Naive B cell (primary cell): ENCODE measurements at regions not wholly inside any gene's neighbourhood (a gene's known extent, or its start where the extent isn't known, plus 50 kb on each side); places are given as distances from the start of the nearest gene placed in this dataset.

Experiments
- ATAC-seq, 2 donors: fragments of 150-1000 bp; cut with Tn5 transposase; 2 replicates each; pipeline ENCODE4 v1.10.0; 2021; ENCODE audit warnings: low read depth in 2 of 2, mild to moderate bottlenecking in 2 of 2, moderate library complexity in 2 of 2
- DNase-seq: peaks from one replicate; pipeline ENCODE4 v3.0.0; 2022
- H3K27ac Mint-ChIP-seq, 6 donors: one replicate each; pipeline ENCODE4 v1.8.0; 2020 to 2022; ENCODE audit warnings: mild to moderate bottlenecking in 6 of 6, mixed read lengths in 6 of 6, moderate library complexity in 5 of 6, inconsistent platforms in 2 of 6
- H3K27me3 Mint-ChIP-seq, 3 donors: one replicate each; pipeline ENCODE4 v1.8.0; 2021 to 2022; ENCODE audit warnings: mixed read lengths in 3 of 3, mild to moderate bottlenecking in 1 of 3
- H3K36me3 Mint-ChIP-seq, 2 donors: one replicate each; pipeline ENCODE4 v1.8.0; 2020 to 2022; ENCODE audit warnings: mixed read lengths in 2 of 2, inconsistent platforms in 1 of 2, mild to moderate bottlenecking in 1 of 2
- H3K4me1 Mint-ChIP-seq, 3 donors: one replicate each; pipeline ENCODE4 v1.8.0; 2020 to 2022; ENCODE audit warnings: mixed read lengths in 3 of 3, inconsistent platforms in 1 of 3, mild to moderate bottlenecking in 1 of 3, moderate library complexity in 1 of 3
- H3K4me3 Mint-ChIP-seq, 8 donors: one replicate each; pipeline ENCODE4 v1.8.0; 2020 to 2022; ENCODE audit warnings: mild to moderate bottlenecking in 8 of 8, mixed read lengths in 8 of 8, moderate library complexity in 8 of 8, inconsistent platforms in 2 of 8
- H3K9me3 Mint-ChIP-seq, 7 donors: one replicate each; pipeline ENCODE4 v1.8.0; 2020 to 2022; ENCODE audit warnings: mixed read lengths in 7 of 7, mild to moderate bottlenecking in 5 of 7, inconsistent platforms in 2 of 7, moderate library complexity in 1 of 7

DNA sequence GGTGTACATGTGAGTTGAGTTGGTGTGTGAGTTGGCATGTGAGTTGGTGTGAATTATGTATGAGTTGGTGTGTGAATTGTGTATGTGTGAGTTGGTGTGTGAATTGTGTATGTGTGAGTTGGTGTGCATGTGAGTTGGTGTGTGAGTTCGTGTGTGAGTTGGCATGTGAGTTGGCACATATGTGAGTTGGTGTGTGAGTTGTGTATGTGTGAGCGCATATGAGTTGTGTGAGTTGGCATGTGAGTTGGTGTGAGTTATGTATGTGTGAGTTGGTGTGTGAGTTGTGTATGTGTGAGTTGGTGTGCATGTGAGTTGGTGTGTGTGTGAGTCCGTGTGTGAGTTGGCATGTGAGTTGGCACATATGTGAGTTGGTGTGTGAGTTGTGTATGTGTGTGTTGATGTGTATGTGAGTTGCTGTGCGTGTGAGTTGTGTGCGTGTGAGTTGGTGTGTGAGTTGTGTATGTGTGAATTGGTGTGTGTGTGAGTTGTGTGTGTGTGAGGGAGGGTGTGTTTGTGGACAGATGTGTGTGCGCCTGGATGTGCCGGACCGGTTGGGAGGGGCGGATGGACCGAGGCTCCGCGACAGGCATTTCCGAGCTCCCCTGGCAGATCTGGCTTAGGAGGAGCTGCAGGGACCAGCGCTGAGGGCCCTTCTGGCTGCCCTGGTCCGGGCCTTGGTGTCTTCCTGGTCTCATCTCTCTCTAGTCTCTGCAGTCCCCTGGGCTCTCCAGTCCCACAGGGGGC lies 162.5 kb upstream of the IER5L start:
- Mint-ChIP-seq H3K36me3 (no peaks in the 10 kb centered on the region), H3K27ac (no peak overlapping the region), H3K4me3 (no peak overlapping the region), H3K27me3 (peaks cover 7 to 28% (median 18%) of the 10 kb centered on the region in 3 donors), H3K4me1 (peaks cover 3 to 17% (median 13%) of the 10 kb centered on the region in 3 donors), H3K9me3 (peaks cover 0 to 4% (median 0%) of the 10 kb centered on the region in 7 donors)
- DNase-seq (no peak), ATAC-seq (no peak)

DNA sequence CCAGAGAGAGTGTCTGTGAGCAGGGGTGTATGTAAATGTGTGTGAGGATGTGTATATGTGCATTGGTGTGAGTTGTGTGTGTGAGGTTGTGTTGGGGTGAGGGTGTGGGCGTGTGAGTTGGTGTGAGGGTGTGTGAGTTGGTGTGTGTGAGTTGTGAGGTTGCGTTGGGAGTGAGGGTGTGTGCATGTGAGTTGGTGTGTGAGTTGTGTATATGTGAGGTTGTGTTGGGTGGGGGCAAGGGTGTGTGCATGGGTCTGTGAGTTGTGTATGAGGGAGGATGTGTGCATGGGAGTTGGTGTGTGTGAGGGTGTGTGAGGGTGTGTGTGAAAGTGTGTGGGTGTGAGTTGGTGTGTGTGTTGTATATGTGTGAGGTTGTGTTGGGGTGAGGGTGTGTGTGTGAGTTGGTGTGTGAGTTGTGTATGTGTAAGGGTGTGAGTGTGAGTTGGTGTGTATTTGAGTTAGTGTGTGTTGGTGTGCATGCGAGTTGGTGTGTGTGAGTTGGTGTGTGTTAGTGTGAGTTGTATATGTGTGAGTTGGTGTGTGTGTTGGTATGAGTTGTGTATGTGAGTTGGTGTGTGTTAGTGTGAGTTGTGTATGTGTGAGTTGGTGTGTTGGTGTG lies 161.6 kb upstream of the IER5L start:
- Mint-ChIP-seq H3K4me3 (no peak overlapping the region), H3K9me3 (peaks cover 0 to 4% (median 0%) of the 10 kb centered on the region in 7 donors), H3K27me3 (peaks cover 11 to 37% (median 21%) of the 10 kb centered on the region in 3 donors), H3K27ac (no peak overlapping the region), H3K36me3 (no peaks in the 10 kb centered on the region), H3K4me1 (peaks cover 6 to 24% (median 13%) of the 10 kb centered on the region in 3 donors)
- no peak for DNase-seq
- ATAC-seq, result no peak

- H3K27ac Mint-ChIP-seq, result no peak overlapping the region
- peak overlapping the region in 1 of 8 donors; percentile 15 for H3K4me3 Mint-ChIP-seq
- ATAC-seq (no peak), DNase-seq (no peak)
- peaks cover 18 to 45% (median 24%) of the 10 kb centered on the region in 3 donors for H3K27me3 Mint-ChIP-seq
- peaks cover 0 to 4% (median 0%) of the 10 kb centered on the region in 7 donors for H3K9me3 Mint-ChIP-seq
- peaks cover 10 to 27% (median 18%) of the 10 kb centered on the region in 3 donors for H3K4me1 Mint-ChIP-seq
- peaks cover 0 to 3% of the 10 kb centered on the region in 2 donors for H3K36me3 Mint-ChIP-seq
These were observed 160.8 kb upstream of the IER5L start for GRCh38 chr9:129338724-129339430.

- DNase-seq, result no peak
- Mint-ChIP-seq H3K9me3 (peaks cover 0 to 2% (median 0%) of the 10 kb centered on the region in 7 donors), H3K27ac (peak overlapping the region in 1 of 6 donors; percentile 61), H3K4me1 (peaks cover 9 to 32% (median 22%) of the 10 kb centered on the region in 3 donors), H3K4me3 (peak overlapping the region; percentile 26 to 93 (median 74)), H3K36me3 (peaks cover 0 to 8% of the 10 kb centered on the region in 2 donors), H3K27me3 (peaks cover 24 to 50% (median 27%) of the 10 kb centered on the region in 3 donors)
- ATAC-seq, result no peak
These were observed 159.5 kb upstream of the IER5L start for GRCh38 chr9:129337336-129338140.

DNA sequence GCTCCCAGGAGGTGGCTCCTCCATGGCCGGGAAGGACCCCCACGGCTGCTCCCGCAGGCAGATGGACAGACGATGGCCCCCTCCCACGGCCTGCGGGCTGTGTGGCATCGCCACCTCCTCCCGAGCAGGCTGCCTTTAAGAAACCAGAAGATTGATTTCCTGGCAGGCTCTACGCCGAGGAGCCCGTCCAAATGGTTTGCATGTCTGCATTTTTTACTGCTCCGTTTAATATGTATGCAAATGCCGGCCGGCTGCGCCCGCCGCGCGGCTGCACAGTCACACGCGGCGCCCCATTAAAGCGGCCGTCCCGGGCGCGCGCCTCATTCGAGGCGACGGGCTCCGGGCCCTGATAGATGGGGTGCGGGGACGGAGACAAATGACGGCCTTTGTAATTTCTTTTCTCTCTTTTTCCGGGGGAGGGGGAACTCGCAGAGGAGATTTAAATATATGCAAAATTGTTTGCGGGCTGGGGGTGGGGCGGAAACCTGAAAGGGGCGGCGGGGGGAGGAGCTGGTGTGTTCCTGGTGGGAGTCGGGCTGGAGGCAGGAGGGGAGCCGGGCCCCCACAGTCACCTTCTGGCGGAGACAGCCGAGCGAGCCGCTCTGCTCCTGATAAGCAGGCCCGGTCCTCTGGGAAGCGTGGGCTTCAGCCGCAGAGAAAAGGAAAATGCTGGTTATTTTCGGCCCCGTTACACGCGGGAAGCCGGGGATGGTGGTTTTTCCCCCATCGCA lies 158.7 kb upstream of the IER5L start:
- ATAC-seq (peak; percentile 79 to 86), DNase-seq (peak; percentile 49)
- Mint-ChIP-seq H3K36me3 (peaks cover 0 to 8% of the 10 kb centered on the region in 2 donors), H3K4me1 (peaks cover 9 to 32% (median 22%) of the 10 kb centered on the region in 3 donors), H3K27me3 (peaks cover 24 to 56% (median 27%) of the 10 kb centered on the region in 3 donors), H3K4me3 (peak overlapping the region; percentile 50 to 93 (median 82)), H3K27ac (peak overlapping the region in 3 of 6 donors; percentile 29 to 47 (median 42)), H3K9me3 (peaks cover 0 to 2% (median 0%) of the 10 kb centered on the region in 7 donors)

- Mint-ChIP-seq H3K27ac (peak overlapping the region in 1 of 6 donors; percentile 47), H3K9me3 (peaks cover under 1 to 6% (median 3%) of the 10 kb centered on the region in 7 donors), H3K4me3 (peak overlapping the region; percentile 50 to 93 (median 82)), H3K36me3 (peaks cover 5 to 10% of the 10 kb centered on the region in 2 donors), H3K27me3 (peaks cover 24 to 61% (median 31%) of the 10 kb centered on the region in 3 donors), H3K4me1 (peaks cover 9 to 32% (median 22%) of the 10 kb centered on the region in 3 donors)
- ATAC-seq, result peak; percentile 2 to 4
- DNase-seq, result no peak
These were observed 158.1 kb upstream of the IER5L start for GRCh38 chr9:129336130-129336528.

DNA sequence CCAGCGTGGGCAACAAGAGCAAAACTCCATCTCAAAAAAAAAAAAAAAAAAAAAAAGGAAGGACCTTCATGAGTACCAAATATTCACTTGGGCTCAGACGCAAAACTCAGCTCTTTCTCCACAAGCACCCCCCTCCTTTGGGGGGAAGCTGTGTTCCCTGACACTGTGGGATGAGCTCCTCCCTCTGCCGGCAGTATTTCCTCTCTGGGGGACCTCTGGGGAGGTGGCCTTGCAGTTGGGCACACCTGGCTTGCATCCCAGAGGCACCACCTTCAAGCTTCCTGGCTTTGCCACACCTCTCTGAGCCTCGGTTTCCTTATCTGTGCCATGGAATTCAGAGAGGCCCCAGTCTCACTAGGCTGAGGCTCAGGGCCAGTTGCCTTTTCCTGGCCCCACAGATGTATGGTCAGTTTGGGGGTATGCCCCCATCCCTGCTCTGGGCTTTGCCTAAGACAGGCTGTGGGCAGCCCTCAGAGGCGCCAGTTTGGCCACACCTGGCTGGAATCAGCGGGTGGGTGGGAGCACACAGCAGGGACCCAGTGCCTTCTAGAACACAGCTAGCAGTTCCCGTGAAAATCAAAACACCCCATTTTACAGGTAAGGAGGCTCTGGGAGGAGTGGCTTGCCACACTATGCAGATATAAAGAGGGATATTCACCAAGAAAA lies 157.5 kb upstream of the IER5L start:
- Mint-ChIP-seq H3K4me3 (peak overlapping the region in 5 of 8 donors; percentile 12 to 86 (median 30)), H3K36me3 (peaks cover 7 to 15% of the 10 kb centered on the region in 2 donors), H3K27ac (no peak overlapping the region), H3K9me3 (peaks cover 2 to 11% (median 5%) of the 10 kb centered on the region in 7 donors), H3K4me1 (peaks cover 9 to 32% (median 22%) of the 10 kb centered on the region in 3 donors), H3K27me3 (peaks cover 24 to 61% (median 31%) of the 10 kb centered on the region in 3 donors)
- DNase-seq, result no peak
- ATAC-seq, result no peak

DNA sequence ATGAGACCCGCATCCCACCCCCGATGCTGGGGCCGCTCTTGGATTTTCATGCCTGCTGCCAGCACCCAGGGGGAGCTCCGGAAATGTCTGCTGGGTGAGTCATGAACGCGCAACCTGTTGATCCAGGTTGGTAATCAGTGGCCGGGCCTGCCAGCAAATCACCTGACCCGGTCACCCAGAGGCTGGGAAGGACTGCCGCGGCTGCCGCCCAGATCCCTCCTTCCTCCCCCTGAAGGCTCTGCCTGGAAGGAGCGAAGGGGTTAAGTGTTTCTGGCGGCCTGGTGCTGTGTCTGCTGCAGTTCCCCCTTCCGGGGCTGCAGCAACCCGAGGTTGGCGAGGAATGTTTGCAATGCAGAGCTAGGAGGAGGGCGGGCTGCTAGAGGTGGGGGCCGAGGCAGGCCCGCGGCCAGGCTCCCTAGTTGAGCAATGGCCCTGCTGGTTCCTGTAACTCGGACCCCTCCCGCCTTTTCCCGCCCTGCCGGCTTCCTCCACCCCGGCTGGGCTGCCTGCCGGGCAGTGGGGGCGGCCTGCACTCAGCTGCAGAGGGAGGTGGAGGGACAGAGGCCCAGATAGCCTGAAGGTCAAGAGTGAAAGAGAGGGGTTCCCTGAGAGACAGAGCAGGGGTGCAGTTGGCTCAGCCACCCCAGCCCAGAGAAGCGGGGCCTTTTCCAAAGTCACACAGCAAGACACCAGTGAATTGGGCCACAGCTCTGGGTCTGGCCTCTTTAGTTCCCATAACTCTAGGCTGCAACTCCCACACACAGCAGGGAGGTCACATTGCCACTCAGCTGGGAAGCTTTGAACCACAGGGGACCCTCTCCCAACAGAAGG lies 156.3 kb upstream of the IER5L start:
- peak overlapping the region in 5 of 8 donors; percentile 18 to 77 (median 28) for H3K4me3 Mint-ChIP-seq

DNA sequence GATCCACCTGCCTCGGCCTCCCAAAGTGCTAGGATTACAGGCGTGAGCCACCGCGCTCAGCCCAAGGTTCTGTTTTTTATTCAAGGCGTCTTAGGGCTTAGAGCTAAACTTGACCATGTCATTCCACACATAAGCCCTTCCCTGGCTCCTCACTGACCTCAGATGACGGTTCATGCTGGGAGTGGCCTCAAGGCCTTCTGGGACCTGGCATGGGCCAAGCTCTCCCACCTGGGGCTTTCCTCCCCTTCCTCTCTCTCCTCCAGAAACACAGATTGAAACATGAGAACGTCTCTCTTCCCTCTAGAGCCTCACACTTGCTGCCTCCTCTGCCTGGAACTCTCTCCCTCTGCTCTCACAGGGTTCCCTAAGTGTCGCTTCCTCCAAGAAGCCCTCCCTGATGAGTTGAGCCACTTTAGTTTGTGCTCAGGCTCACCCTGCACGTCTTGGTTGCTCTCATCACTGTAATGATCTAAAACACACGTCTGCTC lies 155.6 kb upstream of the IER5L start:
- Mint-ChIP-seq H3K27ac (peak overlapping the region in 2 of 6 donors; percentile 46 to 72), H3K4me3 (peak overlapping the region in 3 of 8 donors; percentile 18 to 77 (median 70))
- no peak for ATAC-seq

More for the DNA sequence above, 156.3 kb upstream of the IER5L start:
- peaks cover 7 to 18% of the 10 kb centered on the region in 2 donors for H3K36me3 Mint-ChIP-seq
- H3K9me3 Mint-ChIP-seq, result peaks cover 2 to 16% (median 5%) of the 10 kb centered on the region in 7 donors
- peak overlapping the region in 1 of 6 donors; percentile 46 for H3K27ac Mint-ChIP-seq
- peaks cover 9 to 32% (median 22%) of the 10 kb centered on the region in 3 donors for H3K4me1 Mint-ChIP-seq
- H3K27me3 Mint-ChIP-seq, result peaks cover 24 to 61% (median 31%) of the 10 kb centered on the region in 3 donors
- ATAC-seq (no peak), DNase-seq (no peak)

GRCh38 chr9:129332581-129332980 lies 154.5 kb upstream of the IER5L start:
- DNase-seq (no peak), ATAC-seq (no peak)
- Mint-ChIP-seq H3K27ac (no peak overlapping the region), H3K4me3 (peak overlapping the region in 1 of 8 donors; percentile 20), H3K9me3 (peaks cover 2 to 16% (median 5%) of the 10 kb centered on the region in 7 donors), H3K4me1 (peaks cover 9 to 37% (median 22%) of the 10 kb centered on the region in 3 donors), H3K36me3 (peaks cover 7 to 18% of the 10 kb centered on the region in 2 donors), H3K27me3 (peaks cover 18 to 56% (median 29%) of the 10 kb centered on the region in 3 donors)

More for the DNA sequence above, 155.6 kb upstream of the IER5L start:
- H3K9me3 Mint-ChIP-seq, result peaks cover 2 to 16% (median 5%) of the 10 kb centered on the region in 7 donors
- DNase-seq, result no peak
- H3K36me3 Mint-ChIP-seq, result peaks cover 7 to 18% of the 10 kb centered on the region in 2 donors
- H3K27me3 Mint-ChIP-seq, result peaks cover 24 to 61% (median 31%) of the 10 kb centered on the region in 3 donors
- H3K4me1 Mint-ChIP-seq, result peaks cover 9 to 36% (median 22%) of the 10 kb centered on the region in 3 donors
